GM21737 (cell line): ENCODE measurements at regions not wholly inside any gene's neighbourhood (a gene's known extent, or its start where the extent isn't known, plus 50 kb on each side); places are given as distances from the start of the nearest gene placed in this dataset.
"Not testable (repeated sequence)": the region's sequence is repeated elsewhere in the genome, so short reads cannot be mapped to it uniquely, and the experiment has no call there.

Experiments used
- ATAC-seq: cut with Tn5 transposase; IDR thresholded peaks from one replicate; pipeline ENCODE4 v1.9.1; 2021; ENCODE audit warnings: mild to moderate bottlenecking, moderate library complexity; ENCODE audit not compliant: unreplicated experiment

DNA sequence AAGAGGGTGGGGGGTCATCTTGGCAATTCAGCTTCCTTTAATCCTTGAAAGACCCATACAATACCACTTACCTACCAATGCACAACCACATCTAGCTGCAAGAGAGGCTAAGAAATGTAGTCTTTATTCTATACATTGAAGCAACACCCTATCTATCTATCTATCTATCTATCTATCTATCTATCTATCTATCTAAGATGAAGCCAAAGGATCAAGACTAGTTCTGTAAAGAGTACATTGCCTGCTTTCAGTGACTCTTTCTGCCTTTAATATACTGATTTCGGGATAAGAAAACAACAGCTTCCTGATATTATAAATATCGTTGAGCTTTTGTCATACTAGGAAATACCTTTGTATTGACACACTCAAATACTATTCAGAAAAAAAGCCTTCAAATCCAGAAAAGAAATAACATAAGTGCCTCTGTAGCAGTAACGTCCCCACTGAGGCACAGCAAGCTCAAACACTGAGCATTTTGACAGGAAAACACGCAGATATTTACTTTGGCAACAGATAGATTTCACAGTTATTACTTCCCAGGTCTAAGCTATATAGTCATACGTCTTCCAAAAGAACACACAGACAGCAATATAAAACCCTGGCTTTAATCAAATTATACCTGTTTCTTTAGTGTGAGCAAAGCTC is 139.4 kb upstream of the SERTAD2 start:
- no peak for ATAC-seq

DNA sequence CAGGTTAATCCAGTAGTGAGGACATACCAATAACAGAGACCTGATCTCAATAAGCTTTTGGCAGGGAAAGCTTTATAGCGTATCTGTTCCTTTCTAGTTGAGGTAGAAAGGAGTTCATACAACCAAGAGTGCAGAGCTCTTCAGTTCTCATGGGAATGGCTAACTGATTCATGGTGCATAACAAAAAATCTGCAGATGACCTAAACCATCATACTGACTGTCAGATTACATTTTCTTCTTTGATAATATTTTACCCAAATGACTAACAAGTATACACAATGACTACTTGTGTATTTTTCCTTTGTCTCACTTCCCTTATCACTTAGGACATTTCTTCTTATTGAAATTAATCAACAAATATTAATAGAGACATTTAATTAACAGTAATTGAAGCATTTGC is 140.0 kb upstream of the SERTAD2 start:
- ATAC-seq: no peak

DNA sequence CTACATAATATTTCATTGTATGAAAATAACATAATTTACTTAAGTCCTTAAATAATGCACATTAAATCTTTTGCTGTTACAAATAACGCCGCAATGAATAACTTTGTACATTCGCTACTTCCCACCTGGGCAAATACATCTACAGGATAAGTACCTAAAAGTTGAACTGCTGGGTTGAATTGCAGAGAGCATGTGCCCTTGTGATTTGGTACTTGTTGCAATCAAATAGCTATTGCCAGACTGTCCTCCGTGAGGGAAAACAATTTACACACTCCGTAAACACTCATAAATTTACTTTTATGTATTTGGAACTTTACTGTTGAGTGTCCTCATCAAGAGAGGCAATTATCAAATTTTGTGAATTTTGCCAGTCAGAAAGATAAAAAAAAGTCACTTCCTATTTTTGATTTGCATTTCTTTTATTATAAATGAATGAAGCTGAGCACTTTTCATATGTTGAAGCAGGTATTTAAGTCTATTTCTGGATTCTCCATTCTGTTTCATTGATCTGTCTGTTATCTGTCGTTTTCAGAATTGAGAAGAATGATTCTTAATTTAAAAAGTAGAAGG is 140.8 kb upstream of the SERTAD2 start:
- no peak for ATAC-seq

DNA sequence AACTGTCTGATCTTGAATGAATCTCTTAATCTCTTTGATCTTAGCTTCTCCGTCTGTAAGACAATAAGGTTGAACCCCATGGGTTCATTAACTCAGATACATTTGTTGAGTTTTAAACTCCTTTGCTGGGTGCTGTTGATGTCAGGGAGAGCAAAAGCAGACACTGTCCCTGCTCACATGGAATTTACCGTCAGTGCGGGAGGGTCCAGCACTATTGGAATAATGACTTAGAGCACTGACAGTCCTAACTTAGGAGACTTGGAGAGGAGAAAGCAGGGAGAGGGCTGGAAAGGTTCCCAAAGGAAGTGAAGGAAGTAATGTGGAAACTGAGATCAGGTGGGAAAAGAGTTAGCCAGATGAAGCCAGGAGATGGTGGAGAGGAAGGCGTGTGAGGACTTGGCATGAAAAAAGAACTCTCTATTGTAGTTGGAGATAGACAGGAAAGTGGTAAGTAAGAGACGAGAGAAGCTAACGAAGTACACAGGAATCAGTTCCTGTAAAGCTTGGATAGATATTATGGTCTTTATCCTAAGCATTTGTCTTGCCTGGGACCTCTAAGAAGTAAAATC is 141.4 kb upstream of the SERTAD2 start:
- ATAC-seq: no peak

DNA sequence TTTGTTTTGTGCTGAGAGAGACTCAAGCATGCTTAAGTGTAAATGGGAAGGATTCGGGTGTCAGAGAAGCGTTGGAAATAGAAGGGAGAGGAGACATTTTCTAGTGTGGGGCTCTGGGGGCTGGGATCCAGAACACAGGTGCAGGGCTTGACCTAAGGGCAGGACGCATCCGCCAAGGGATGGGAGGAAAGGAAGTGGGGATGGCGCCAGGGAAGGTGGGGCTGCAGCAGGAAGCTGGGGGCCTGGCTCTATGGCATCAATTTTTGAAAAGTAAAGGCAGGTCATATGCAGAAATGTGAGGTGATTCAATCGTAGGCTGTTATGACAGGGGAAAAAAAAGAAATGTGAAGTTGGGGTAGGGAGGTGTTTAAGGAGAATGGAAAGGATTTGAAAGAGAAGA is 143.2 kb upstream of the SERTAD2 start:
- no peak for ATAC-seq

DNA sequence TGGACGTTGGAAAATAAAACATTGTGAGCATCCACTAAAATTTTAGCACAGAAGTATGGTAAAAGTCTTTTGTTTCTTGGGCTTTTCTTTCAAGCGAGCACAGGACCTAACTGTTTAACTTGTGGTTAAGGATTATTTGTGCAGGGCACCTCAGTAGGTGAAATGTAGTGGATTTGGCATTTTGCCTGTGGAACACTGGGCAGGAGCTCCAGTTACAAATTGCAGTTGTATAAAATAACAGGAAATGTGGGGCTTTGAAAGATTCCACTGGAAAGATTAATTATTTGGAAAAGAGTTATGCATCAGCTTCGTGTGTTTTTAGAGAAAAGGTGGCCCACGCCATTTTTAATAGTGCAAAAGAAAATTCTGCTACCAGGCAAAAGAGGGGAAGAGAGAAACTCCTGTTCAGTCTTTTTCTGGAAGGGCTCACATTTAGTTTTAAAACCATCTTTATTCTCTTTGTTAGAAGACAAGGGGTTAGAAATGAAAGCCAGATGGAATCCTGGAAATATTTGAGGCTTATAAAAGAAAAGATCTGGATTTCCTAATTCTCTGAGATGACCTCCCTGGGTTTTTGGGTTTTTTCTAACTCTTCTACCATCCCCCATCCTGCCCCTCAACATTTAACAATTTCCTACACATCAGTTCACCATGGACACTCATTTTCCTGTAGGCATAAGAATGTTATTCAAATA is 144.3 kb upstream of the SERTAD2 start:
- ATAC-seq: no peak

DNA sequence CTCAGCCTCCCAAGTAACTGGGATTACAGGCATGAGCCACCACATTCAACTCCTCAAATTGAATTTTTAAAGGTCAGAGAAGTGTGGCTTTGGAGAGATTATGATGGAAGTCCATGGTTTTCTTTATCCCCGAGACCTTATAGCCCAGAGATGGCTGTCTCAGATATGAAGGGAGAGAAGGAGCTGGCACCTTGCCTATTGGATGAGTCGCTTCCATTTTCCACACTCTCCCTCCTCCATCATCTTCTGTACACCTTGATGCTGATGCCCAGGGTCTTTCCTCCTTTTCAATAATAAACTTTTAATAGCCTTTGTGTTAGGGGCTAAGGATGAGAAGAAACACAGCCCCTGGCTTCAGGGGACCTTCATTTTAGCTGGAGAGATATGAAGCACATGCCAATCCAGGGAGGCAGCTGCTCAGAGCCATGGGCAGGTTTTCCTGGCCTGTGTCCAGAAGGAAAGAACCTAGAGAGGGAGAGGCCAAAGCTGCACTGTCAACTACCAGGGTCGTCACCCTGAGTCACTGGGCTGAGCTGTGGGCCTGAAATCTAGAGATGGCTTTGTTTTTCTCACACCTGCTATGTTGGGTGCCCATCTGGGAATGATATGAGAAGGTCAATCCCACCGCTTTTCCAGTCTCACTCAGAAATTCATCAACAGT is 146.0 kb upstream of the SERTAD2 start:
- no peak for ATAC-seq

DNA sequence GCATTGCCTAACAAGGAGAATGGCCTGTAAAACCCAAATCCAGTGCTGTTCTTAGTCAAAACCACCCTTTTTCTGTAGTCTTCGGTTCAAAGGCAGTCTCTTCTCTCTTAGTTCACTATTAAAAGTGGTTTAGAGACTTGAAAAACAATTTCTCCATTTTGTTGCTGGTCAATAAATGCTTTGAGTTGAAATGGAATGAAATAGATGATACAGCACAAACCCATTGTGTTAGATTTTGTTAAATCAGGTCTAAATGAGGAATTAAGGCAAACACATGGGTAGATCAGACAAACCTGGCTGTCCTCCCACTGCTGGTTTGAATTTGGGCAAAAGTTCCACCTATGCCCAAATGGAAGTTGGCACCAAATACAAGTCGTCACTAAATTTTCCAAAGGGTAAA is 150.1 kb upstream of the SERTAD2 start:
- ATAC-seq: no peak

DNA sequence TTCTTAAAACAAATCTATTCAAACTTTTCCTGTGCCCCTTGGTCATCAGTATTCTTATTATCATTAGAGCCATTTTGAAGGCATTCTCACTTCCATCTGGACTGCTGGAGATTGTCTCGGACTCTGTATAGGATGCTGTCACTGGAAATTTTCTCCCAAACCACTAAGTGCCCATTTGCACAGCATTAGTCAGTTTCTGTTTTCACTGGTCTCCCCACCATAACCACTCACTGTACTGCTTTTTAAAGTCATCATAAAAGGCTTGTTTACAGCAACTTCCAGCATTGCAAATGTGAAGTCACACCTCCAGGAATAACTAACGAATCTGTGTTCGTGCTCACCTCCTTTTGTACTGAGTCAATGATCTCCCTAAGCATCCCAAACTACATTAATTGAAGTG is 150.9 kb upstream of the SERTAD2 start:
- ATAC-seq: no peak

DNA sequence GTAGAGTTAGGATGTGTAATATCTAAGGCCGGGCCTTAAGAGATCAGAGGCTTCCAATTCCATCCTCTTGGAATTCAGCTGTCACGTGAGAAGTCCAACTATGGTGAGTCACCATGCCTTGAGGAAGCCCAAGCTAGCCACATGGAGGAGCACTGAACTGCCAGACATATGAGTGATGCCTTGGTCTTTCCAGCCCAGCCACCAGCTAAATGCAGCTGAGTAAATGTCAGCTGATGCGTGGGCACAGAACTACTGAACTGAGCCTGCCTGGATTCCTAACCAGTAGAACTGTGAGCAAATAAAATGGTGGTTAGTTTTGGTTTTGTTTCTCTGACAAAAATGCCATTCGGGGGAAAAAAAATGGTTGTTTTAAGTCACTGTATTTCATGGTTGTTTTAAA is 153.7 kb upstream of the SERTAD2 start:
- ATAC-seq: no peak

DNA sequence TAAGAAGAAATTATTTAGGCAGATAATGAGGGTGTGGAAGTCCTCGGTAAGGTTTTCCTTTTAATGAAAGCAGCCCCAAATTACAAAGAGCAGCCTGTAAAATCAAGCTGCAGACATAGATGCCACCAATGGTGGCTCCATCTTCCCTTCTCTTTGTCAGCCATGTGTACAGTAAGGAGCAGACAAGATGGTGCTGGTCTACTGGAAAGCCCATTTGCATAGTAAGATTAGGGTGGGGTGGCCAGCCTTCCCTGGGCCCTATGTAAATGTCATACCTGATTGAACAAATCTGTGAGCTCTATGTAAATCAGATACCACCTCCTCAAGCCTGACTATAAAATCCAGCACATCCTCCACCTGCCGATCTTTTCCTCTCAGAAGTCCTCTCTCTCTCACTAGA is 154.4 kb upstream of the SERTAD2 start:
- no peak for ATAC-seq

DNA sequence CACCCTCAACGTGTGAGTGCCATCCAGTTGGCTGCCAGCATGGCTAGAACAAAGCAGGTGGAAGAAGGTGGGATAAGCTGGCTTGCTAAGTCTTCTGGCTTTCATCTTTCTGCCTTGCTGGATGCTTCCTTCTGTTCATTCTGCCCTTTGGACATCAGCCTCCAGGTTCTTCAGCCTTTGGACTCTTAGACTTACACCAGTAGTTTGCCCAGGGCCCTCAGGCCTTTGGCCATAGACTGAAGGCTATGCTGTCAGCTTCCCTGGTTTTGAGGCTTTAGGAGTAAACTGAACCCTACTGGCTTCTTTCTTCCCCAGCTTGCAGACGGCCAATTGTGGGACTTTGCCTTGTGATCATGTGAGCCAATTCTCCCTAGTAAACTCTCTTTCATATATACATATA is 155.0 kb upstream of the SERTAD2 start:
- no peak for ATAC-seq

DNA sequence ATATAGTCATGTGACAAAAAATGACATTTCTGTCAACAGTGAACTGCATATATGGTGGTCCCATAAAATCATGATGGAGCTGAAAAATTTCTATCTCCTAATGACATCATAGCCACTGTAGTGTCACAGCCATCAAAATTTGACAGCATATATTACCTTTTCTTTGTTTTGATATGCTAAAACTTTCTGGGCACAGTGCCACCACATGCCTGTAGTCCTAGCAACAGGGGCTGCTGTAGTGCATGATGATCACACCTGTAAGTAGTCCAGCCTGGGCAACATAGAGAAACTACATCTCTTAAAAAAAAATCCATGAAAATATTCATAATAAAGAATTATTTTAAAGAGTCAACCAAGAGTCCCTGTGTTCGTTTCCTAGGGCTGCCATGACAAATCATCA is 155.5 kb upstream of the SERTAD2 start:
- ATAC-seq: no peak

DNA sequence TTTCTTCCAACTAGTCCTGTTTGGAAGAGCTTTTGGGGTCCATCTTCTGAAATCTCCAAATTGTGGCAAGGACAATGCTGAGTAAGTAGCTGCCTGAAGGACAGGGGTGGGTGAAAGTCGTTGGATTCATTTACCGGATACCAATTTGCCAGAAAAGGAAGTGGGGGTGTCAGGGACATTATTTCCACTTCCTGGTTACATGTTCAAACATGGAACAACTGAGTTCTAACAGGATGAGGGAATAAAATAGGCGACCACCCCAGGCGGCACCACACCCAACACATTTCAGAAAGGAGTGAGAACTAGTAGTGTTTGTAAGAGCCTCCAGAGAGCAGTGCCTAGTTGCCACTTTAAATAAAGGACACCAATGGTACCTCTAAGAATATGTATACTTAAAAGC is 158.6 kb upstream of the SERTAD2 start:
- no peak for ATAC-seq

DNA sequence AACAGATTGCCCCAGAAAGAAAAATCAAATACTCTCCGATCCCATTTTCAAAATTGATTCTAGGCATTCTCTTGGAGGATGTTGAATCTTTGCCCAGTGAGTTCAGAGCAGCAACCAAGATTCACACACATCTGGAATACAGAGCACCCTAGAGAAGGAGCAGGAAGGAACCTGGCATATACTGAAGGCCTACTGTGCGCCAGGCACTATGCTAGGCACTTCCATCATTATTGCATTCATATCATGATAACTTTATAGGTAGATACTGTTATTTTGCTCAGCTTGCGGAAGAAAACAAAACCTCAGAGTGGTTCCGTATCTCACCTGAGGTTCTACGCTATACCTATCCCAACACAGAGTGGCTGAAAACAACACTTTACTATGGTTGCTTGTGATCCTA is 160.3 kb upstream of the SERTAD2 start:
- no peak for ATAC-seq

DNA sequence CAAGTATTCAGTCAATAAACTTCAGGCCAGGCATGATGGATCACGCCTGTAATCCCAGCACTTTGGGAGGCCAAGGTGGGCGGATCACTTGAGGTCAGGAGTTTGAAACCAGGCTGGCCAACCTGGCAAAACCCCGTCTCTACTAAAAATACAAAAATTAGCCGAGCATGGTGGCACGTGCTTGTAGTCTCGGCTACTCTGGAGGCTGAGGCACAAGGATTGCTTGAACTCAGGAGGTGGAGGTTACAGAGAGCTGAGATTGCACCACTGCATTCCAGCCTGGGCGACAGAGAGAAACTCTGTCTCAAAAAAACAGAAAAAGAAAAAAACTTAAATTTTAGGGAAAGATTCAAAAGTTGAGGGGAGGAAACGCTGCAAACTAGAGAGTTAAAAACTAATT is 162.8 kb upstream of the SERTAD2 start:
- ATAC-seq: not testable (repeated sequence)

DNA sequence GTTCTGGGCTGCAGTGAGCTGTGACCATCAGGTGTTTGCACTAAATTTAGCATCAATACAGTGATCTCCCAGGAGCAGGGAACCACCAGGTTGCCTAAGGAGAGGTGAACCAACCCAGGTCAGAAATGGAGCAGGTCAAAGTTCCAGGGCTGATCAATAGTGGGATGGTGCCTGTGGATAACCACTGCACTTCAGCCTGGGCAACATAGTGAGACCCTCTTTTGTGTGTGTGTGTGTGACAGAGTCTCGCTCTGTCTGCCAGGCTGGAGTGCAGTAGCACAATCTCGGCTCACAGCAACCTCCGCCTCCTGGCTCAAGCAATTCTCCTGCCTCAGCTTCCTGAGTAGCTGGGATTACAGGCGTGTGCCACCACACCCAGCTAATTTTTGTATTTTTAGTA is 163.7 kb upstream of the SERTAD2 start:
- no peak for ATAC-seq

DNA sequence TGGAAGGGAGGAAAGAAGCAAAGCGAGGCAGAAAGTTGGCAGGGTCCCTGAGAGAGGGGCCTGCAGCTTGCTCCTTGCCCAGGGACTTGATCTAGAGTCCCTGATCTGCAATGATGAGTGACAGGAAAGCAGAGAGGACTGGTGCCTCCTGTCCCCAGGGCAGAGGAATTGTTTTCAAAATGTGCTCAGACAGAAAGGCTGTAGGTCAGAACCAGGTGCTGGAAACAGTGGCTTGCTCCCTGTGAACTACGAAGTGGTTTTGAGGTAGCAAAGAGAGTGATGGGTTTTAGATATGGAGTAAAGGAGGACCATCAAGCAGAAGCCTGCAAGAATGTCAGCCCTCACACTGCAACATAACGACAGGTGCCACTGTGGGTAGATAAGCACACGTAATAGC is 164.9 kb upstream of the SERTAD2 start:
- no peak for ATAC-seq

DNA sequence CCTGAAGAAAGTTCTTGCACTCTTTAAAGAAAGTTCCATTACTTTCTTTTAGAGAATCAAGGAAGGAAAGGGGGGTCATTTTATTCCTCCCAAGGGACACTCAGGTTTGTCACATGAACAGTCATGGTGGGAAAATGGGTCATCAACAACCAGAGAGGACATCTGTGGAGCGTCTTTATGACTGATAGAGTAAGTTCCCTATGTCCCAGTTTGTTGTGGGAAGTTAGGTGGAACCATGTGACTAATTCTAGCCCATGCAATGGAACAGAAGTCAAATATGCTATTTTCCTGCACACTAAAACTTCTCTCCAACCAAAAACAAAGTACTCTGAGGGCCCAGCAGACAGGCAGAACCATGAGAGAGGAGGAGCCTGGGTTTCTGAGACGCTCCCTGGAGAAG is 165.6 kb upstream of the SERTAD2 start:
- ATAC-seq: peak; percentile 6

DNA sequence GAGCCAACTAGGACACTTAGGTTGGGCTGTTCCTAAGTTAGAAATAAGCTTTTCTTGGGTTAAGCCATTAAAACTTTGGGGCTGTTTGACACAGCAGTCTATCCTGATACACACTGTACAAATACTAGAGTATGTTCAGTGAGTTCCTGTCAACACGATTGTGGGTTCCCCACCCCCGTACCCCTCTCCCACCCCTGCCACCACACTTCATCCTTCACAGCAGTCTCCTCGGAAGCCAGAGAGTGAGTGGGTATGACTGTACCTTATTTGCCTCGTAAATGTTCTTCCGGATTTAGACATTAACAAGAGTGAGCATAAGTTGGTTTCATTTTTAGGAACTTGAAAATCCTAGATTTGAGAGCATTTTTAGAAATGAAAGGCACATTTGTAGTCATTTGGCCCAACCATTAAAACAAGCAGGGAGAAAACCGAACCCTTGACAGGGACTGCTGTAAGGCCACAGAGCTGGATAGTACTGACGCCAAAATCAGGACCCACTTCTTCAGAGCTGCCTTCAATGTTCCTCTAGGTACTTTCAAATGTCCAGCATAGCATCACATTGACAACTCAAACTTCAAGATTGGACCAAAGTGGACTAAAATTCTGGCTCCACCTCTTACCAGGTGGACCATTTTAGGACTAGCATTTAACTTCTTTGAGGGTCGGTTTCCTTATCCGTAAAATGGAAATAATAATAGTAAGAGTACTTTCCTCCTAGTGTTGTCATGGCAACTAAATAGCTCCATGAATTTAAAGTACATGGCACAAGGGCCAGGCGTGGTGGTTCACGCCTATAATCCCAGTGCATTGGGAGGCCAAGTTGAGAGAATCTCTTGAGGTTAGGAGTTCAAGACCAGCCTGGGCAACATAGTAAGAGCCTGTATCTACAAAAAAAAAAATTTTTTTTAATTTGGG is 166.3 kb upstream of the SERTAD2 start:
- peak; percentile 88 for ATAC-seq

DNA sequence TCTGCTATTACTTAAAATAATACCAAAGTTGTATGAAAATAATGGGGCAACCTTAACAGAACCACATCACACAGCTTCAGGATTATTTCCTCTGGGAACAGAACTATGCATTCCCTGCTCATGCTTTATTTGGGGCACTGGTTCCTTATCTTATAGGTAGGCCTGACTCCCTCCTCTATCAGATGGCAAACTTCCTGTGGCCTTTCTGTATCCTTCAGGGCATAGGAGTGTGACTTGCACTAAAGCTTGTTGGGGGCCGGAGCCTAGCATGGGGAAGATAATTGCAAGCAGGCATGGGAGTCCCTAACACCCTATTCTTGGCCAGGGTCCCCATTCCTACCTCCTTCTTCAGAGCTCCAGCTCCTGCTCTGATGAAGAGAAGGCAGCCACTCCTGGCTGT is 167.2 kb upstream of the SERTAD2 start:
- ATAC-seq: no peak
